HG03558 (cell line): ENCODE measurements at regions not wholly inside any gene's neighbourhood (a gene's known extent, or its start where the extent isn't known, plus 50 kb on each side); places are given as distances from the start of the nearest gene placed in this dataset.

Source experiments
- ATAC-seq: cut with Tn5 transposase; IDR thresholded peaks from one replicate; pipeline ENCODE4 v1.9.1; 2021; ENCODE audit warnings: moderate number of reproducible peaks; ENCODE audit not compliant: unreplicated experiment; ENCODE audit errors: extremely low read depth

GRCh38 chr20:52921340-52921739, 50.8 kb upstream of the TSHZ2 start:
- ATAC-seq = no peak

DNA sequence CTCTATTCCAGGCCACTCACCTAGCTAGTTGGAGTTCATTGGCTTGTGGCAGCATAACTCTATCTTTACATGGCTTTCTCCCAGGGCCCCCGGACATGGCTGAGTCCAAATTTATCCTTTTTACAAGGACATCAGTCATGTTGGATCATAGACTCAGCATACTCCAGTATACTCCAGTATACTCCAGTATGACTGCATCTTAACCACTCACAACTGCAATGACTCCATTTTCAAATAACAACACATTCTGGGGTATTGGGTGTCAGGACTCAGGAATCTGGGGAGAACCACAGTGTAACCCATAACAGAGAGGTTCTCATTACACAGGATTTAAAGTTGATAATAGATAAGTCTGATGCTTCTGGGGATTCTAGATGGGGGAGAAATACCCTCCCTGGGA, 53.8 kb upstream of the TSHZ2 start:
- ATAC-seq = no peak

DNA sequence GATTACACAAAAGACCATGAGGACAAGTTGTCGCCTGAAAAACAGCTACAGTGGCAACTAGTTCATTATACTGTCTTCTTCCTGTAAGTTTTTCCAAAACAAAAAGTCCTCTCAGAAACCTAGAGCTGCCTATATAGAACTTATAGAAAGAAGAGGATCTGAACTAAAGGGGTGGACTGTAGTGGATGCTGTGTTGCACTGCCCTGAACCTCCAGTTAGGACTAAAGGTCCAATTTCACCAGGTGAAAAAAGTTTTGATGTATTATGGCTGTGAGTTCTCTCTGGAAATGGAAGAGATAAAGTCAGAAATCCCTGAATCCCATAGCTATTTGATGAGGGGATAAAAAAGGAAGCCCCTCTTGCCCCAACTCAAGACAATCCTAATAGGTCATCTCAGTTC, 56.6 kb upstream of the TSHZ2 start:
- ATAC-seq = no peak

- no peak for ATAC-seq
Measured at GRCh38 chr20:52914870-52915269, 57.3 kb upstream of the TSHZ2 start.

DNA sequence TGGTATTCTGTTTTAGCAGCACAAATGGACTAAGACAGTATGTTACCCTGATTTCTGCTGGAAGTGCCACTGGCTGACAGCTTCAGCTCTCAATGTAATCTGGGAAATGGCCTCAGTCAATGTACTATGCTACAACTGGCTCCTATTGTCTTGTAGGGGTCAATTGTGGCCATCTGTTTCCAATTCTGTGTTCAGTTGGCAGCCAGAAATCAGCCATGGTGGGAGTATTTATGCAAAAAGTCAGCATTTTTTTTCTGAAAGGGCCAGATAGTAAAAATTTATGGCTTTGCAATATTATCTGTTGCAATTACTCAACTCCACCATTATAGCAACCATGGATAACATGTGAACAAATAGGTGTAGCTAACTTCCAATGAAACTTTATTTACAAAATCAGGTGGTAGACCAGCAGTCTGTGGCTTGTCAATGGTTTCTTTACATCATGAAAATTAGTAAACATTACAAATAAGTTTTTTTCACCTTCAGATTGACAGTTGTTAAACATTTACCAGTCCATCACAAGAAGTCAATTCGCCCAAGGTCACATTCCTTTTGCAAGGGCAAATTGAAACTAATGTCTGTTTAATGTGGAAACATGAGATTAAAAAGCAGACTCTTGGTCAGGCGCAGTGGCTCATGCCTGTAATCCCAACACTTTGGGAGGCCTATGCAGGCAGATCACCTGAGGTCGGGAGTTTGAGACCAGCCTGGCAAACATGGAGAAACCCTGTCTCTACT, 58.3 kb upstream of the TSHZ2 start:
- no peak for ATAC-seq

DNA sequence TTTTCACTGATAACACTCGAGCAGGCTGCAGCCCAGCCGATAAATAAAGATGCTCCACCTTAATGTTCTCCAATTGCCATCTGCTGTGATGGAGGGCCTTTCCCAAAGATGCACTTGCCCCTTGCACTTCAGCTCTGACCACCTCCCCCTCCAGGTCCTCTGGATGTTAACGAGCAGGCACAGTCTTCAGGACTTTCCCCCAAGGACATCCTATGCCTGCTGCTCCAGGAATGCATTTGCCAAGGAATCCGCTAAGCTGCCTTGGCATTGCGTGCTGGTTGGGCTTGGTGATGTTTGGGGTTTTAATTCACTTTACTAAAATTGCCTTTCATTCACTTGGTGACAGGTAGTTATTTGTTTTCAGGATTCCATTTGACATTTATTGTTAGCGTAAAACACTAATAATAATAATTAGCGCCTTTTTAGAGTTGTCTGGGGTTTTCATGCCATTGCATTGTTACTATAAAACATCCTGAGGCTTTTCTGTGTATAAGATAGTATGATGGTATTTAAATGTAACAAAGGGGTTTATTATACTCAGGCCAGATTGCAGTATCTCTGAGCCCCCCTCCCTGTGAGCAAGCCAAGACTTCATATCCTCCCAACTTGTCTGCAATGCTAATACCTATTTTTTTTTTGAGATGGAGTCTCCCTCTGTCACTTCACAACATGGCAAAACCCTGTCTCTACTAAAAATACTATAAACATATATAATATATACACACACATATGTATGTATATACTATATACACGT, 66.7 kb upstream of the TSHZ2 start:
- no peak for ATAC-seq

DNA sequence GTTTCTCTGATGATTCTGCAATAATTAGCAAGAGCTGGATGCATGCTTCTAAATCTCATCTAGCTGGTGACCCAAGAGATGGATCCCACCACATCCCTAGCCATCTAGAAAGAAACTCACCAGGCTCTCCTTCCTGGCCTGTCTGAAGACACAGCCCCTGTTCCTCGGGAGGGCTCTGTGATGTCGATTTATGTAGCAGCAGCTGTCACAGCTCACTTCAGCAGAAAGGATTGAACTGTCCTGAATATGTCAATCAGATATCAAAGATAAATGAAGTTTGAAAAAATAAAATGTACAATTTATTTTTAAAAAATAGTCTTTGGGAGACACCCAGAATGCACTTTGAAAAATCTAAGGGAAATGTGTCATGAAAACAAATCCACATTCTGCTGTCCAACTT, 67.3 kb upstream of the TSHZ2 start:
- ATAC-seq = no peak

DNA sequence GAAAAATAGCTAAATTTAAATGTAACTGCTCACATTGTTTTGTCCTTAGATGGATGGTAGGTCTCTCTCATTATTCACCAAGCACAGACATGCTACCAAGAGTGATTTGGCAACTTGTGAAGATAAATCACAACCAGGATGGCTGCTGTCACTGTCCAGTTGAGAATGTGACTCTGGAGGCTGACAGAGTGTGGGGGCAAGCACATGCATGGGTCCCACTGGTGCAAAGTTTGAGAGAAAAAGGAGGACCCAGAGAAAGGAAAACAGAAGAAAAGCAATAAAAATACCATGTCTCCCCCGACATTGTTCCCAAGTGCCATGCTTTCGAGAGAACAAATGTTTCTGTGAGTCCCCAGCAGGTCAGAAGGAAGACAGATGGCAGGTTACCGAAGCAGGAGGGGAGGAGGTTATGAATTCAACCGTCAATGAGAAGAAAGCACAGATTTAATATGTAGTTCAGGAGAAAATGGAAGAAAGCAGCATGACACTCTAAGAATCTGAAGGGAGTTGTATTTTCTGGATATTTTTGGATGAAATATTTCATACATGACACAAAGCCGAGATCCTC, 73.0 kb upstream of the TSHZ2 start:
- no peak for ATAC-seq

GRCh38 chr20:52896348-52896747, 75.8 kb upstream of the TSHZ2 start:
- no peak for ATAC-seq

GRCh38 chr20:52895701-52896100, 76.5 kb upstream of the TSHZ2 start:
- ATAC-seq = no peak

DNA sequence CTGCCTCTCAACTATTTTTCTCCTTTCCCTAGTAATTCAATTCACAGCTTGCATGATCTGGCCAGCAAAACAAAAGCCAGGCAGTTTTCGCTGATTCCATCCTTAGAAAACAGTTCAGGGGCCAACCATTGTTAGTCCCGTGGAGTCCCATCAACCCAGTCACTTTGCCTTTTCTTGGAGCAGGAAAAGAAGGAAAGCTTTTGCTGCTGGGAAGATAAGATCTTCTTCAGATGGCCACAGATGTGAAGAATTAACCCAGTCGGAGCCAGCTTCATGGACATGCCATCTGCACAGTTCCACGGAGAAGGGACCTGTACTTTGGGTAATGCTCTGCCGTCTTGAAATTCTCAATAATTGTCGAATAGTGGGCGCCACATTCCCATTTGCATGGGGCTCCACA, 76.9 kb upstream of the TSHZ2 start:
- no peak for ATAC-seq

GRCh38 chr20:52893498-52893897, 78.7 kb upstream of the TSHZ2 start:
- no peak for ATAC-seq

DNA sequence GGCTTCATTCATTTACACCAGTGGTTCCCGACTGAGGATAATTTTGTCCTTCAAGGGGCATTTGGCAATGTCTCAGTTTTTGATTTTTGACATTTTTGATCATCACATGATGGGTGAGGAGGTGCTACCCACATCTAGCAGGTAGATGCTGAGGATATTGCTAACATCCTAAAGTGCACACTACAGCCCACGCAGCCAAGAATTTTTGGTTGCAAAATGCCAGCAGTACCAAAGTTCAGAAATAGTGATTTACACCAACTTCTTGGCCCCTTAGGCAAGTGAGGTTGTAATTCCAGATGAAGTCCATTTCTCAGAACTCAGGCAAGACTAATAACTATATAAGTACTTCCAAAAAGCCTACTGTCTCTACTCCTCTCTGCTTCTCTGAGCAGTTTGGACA, 80.1 kb upstream of the TSHZ2 start:
- ATAC-seq = no peak

- no peak for ATAC-seq
Measured at GRCh38 chr20:52890130-52890529, 82.0 kb upstream of the TSHZ2 start.

DNA sequence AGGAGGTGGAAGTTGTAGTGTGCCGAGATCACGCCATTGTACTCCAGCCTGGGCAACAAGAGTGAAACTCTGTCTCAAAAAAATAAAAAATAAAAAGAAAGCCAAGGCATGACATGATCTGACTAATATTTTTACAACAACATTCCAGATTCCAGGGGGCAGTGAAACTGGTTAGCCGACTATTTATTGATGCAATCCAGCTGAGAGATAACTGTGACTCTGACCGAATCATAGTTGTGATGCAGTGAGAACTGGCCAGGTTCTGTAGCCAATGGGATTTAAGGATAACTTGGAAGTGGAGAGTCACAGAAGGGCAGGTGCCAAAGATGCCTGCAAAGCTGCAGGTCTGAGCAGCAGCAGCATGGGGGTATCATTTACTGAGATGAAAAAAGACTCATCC, 82.9 kb upstream of the TSHZ2 start:
- no peak for ATAC-seq

DNA sequence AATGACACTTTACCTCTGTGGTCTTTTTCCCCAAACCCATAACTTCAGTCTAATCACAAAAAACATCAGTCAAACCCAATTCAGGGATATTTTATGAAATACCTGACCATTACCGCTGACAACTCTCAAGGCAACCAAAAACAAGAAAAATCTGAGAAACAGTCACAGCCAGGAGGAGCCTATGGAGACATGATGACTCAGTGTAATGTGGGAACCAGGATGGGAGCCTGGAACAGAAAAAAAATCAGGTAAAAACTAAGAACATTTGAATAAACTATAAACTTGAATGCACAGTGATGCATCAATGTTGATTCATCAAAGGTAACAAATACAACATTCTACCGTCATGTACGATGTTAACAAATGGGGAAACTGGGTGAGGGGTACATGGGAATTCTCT, 84.1 kb upstream of the TSHZ2 start:
- no peak for ATAC-seq

DNA sequence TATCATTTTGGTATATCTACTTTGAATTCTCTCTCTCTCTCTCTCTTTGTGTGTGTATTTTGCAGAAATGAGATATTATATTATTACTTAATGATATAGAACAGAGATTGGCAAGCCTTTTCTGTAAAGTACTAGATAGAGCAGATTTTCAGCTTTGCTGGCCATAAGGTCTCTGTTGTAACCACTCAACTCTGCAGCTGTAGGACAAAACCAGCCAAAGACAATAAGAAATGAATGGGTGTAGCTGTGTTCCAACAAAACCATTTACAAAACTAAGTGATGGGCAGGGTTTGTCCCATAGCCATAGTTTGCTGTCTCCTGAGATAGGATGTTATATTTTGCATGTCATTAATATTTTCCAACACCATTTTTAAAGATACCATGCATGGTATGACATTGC, 91.2 kb upstream of the TSHZ2 start:
- no peak for ATAC-seq

DNA sequence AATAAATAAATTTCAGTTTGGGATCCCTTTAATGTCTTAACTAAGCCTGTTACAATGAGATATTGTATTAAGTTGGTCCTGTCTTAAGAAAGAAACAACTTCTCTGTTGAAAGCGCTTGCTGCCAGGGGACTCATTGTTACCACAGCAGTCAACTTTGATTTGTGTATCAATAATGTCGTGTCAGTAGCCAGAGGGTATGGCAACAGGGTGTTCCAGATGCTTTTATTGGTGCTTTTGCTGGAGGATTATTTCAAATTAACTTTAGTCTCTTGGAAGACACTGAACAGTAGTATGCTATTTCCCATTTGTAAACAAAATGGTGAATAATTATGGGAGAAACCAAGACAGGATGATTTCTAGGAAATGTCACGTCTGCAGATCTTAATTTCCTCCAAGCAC, 91.9 kb upstream of the TSHZ2 start:
- ATAC-seq = no peak

- ATAC-seq = no peak
Measured at GRCh38 chr20:52874241-52874640, 97.9 kb upstream of the TSHZ2 start.

GRCh38 chr20:52869698-52870501, 102.3 kb upstream of the TSHZ2 start:
- ATAC-seq = no peak

DNA sequence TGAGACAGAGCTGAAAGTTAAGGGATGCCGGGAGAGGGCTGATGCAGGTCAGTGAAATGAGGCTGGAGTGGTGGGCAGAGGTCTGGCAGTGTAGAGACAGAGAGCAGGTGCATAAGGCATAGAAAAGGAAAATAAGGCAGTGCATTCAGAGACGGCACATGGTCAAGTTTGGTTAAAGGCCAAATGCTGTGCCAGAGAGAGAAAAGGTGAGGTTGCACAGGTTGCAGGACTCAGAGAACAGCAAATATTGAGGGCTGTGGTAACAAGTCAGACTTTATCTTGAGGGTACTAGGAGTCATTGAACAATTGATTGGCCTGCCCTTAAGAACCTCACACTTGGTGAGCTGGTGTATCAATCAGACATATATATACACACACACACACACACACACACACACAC, 102.9 kb upstream of the TSHZ2 start:
- no peak for ATAC-seq
